HG03280 (cell line): ENCODE measurements at regions not wholly inside any gene's neighbourhood (a gene's known extent, or its start where the extent isn't known, plus 50 kb on each side); places are given as distances from the start of the nearest gene placed in this dataset.

Source experiments
- ATAC-seq: cut with Tn5 transposase; IDR thresholded peaks from one replicate; pipeline ENCODE4 v1.9.1; 2021; ENCODE audit warnings: mild to moderate bottlenecking, moderate library complexity; ENCODE audit not compliant: unreplicated experiment

GRCh38 chr4:164446516-164446915 is 307.4 kb upstream of the SMIM31 start:
- no peak for ATAC-seq

- ATAC-seq, result no peak
Measured at GRCh38 chr4:164461901-164462300, 292.0 kb upstream of the SMIM31 start.

DNA sequence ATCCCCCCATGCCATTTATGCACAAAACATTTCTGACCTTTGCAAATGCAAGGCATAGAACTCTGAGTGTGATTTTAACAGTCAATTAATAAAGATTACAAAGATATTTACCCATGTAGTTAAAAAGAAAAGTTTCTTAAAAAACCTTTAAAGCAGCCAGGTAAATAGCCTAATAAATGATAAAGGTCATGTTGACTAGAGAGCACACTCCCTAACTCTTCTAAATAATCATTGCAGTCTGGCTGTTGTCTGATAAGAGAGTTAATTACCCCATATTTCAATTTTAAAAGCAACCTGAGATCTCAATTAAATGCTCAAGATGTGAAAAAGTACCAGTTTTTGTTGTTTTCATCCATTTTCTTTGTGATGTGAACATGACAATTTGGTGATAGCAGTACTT is 291.5 kb upstream of the SMIM31 start:
- no peak for ATAC-seq

DNA sequence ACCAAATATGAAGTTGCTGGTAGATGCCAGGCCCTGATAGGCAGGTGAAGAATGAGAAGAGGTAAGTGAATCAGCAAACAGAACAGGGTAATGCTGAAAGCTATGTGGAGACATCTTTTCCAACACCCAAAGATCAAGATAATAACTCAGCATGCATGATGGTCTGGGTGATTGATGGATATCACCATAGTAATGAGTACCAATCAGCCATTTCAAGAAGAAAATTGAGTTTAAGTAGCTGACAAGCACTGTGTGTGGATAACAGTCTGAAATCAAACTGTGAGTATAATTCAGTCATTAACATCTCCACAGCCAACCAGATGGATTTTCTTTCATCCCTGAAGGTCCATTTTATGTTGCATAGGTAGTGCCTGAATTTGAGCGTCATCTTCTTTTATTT is 289.6 kb upstream of the SMIM31 start:
- ATAC-seq, result no peak

GRCh38 chr4:164467493-164467892 is 286.4 kb upstream of the SMIM31 start:
- no peak for ATAC-seq

- no peak for ATAC-seq
Measured at GRCh38 chr4:164481306-164482091, 272.4 kb upstream of the SMIM31 start.

- ATAC-seq, result no peak
Measured at GRCh38 chr4:164482092-164482404, 271.9 kb upstream of the SMIM31 start.

- ATAC-seq, result no peak
Measured at GRCh38 chr4:164482758-164483157, 271.2 kb upstream of the SMIM31 start.

DNA sequence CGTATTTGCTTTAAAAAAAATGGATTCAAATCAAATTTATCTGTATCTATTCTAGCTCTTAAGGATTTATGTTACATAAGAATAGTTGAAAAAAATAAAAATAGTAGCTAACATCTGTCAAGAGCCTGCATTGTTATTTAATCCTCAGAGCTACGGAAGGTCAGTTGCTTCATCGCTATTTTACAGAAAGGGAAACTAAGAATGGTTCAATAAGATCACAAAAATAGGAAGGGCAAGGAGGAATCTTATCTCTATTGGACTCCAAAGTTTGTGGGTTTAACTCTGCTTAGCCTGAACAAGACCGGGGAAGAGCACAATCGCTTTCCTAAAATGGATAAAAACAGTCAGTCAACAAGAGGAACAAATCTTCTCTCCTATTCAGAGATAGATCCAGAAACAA is 270.2 kb upstream of the SMIM31 start:
- no peak for ATAC-seq

- ATAC-seq, result no peak
Measured at GRCh38 chr4:164484551-164484950, 269.4 kb upstream of the SMIM31 start.

DNA sequence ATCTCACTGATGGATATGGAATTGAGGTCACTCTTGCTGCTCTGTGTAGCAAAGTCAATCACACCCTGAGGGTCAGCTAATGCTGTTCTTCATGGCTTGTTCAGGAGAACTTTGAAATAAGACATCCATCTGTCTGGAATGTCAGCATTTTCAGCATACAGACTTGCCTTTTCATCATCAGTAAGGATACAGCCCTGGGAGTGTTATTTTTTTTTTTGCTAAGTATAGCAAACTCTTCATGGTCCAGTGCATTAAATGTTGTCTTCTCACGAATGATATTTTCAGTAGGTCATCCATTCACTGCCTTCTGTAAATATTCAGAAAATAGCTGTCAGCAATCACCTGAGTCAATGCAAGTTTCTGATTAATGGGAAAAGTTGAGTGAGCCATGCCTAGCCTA is 268.8 kb upstream of the SMIM31 start:
- no peak for ATAC-seq

DNA sequence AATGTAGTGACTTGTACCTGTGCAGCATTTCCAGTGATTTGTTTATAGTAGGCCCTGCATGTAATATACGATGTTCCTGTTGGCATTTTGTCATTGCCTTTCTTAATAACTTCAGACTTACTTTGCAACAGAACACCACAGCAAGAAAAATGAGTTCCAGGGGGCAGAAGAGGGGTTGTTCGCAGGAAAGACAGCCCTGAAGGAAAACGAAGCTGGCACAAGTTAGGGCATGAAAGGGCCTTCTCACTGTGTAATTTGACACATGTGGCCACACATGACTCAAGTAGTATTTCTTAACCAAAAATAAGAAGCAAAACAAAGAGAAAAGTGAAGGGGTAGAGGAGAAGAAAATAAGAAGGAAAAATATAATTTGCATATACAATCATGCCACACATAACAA is 265.8 kb upstream of the SMIM31 start:
- ATAC-seq, result no peak

DNA sequence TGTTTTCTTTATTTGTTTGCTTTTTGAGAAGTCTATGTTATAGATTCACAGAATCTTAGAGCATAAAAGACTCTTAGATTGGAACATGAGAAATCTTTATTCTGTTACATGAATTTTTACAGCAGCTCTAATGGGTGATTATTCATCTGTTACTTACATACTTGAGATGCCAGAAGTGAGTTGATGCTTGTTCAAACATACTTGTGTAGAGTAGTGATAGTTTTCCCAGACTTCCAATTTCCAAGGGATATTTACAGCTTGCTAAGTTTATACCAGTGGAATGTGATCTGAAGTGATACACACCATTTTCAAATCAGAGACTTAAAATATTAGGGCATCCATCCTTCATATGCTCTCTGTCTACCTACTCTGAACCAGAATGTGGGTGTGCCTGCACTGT is 252.9 kb upstream of the SMIM31 start:
- no peak for ATAC-seq

GRCh38 chr4:164503874-164504273 is 250.1 kb upstream of the SMIM31 start:
- no peak for ATAC-seq

GRCh38 chr4:164508097-164508496 is 245.8 kb upstream of the SMIM31 start:
- ATAC-seq, result no peak

- ATAC-seq, result no peak
Measured at GRCh38 chr4:164508771-164509170, 245.2 kb upstream of the SMIM31 start.

DNA sequence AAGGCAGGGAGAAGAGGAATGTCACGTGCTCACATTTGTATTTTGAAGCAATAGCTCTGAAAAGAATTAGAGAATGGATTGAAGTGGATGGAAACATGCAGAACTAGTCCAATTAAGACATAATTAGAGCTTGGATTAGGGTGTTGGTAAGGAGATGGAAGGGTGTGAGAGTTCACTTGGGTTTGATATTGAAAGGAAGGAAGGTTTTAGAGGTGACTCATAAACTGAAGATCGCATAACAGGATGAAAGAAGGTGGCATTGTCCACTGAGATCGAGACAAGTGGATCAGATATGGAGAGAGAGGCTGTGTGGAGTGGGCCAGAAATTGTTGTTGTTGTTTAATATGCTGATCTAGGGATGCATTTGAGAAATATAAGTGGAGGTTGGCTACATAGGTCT is 244.0 kb upstream of the SMIM31 start:
- no peak for ATAC-seq

GRCh38 chr4:164512124-164512523 is 241.8 kb upstream of the SMIM31 start:
- ATAC-seq, result no peak

DNA sequence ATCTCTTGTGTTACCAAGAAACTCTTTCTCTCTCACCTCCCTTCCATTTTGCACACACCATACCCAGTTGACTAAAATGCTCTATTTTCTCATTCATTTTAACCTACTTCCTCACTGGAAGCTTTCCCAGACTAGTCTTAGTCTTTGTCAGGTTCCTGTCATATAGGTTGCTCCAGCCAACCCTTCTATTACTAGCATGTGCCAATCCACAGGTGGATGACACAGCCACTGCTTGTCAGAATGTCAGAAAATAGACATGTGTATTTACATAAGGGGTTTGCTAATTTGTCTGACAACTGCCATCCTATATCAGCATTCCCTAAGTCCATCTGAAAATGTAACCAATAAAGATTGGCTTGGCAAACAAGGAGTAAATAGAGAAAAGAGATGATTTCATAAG is 239.2 kb upstream of the SMIM31 start:
- no peak for ATAC-seq

GRCh38 chr4:164524789-164525188 is 229.1 kb upstream of the SMIM31 start:
- ATAC-seq, result no peak

- ATAC-seq, result no peak
Measured at GRCh38 chr4:164526933-164527583, 226.9 kb upstream of the SMIM31 start.

DNA sequence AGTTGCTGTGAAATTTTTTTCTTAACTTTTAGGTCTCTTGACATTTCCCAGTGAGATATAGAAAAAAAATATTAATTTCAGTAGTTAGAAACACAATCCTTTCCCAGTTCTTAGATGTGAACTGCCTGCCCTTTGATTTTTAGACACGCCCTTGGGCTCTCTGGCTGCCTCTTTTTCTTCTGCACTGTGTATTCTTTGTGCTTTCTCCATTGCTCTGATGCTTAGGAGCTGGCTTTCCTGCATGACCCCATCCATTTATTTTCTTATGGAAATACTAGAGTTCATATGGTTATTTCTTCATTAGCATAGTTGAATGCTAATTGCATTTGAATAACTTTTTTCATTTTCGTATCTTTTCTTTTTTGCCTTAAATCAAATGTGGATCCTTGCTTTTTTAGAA is 224.9 kb upstream of the SMIM31 start:
- ATAC-seq, result no peak

DNA sequence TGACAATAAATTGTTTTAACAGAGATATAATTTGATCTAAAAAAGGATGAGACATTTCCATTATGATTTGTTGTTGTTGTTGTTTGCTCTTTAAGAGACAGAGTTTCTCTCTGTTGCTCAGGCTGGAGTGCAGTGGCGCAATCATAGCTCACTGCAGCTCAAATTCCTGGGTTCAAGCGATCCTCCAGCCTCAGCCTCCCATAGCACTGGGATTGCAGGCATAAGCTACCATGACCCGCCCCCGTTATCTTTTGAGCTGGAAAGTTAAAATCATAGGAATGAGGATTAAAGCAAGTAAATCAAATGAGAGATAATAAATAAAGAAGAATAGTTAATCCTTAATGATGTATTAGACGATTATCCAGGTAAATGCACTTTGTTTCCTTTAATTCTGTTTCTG is 224.4 kb upstream of the SMIM31 start:
- no peak for ATAC-seq
